Ovary (tissue), 3 donors: ENCODE measurements at regions not wholly inside any gene's neighbourhood (a gene's known extent, or its start where the extent isn't known, plus 50 kb on each side); places are given as distances from the start of the nearest gene placed in this dataset.

Experiments used
- CTCF ChIP-seq, 3 donors: fragments of 450-650 bp in 2 of 3; fragments of 200-600 bp in 1 of 3; IDR thresholded peaks; one replicate each; pipeline versions ENCODE4 v1.5.1 to v1.8.0; 2016 to 2022; ENCODE audit warnings: antibody characterized with exemption in 3 of 3, mild to moderate bottlenecking in 1 of 3
- EP300 ChIP-seq: sonication (generic); formaldehyde crosslinking; IDR thresholded peaks from one replicate; pipeline ENCODE4 v1.6.1; 2017; ENCODE audit warnings: antibody characterized with exemption
- POLR2A ChIP-seq: fragments of 450-650 bp; IDR thresholded peaks from one replicate; pipeline ENCODE4 v1.6.1; 2017; ENCODE audit warnings: antibody characterized with exemption, mild to moderate bottlenecking, moderate library complexity
- donor health status: DM: no; HTN: no; CAD: no.

- TF ChIP-seq CTCF (IDR thresholded peaks at IDR 0.05) = no peak
- no peak for TF ChIP-seq POLR2A
- no peak for TF ChIP-seq EP300
These were observed 179.8 kb upstream of the DYRK2 start for GRCh38 chr12:67468549-67469245.
